ENCODE measurements at regions not wholly inside any gene's neighbourhood (a gene's known extent, or its start where the extent isn't known, plus 50 kb on each side); places are given as distances from the start of the nearest gene placed in this dataset.

DNA sequence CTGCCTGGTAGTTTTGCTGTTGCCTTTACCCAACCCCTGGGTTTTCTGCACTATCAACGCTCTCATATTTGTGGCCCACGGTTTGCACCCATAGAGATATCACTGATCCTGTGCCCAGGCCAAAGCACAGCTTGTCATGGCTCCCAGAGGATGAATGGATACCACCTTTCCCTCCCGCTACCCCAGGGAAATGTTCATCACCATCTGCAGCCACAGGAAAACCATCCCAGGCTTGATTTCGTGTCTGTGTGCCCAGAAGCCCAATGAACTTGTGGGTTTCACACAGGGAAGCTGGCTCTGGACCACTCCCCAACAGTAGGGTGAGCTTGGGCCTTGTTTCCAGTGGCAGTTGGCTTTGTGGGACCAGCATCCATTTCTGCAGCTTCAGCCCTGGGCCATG is 143.1 kb upstream of the GDF10 start:
- DNase-seq: no peak
- Mint-ChIP-seq H3K9me3 (peaks cover 24% of the 10 kb centered on the region), H3K27ac (no peak overlapping the region), H3K27me3 (no peaks in the 10 kb centered on the region), H3K4me1 (ENCODE audit: low read depth) (peaks cover 17% of the 10 kb centered on the region), H3K36me3 (peaks cover 3% of the 10 kb centered on the region), H3K4me3 (no peak overlapping the region)
- ChIA-PET CTCF (no interaction called here), POLR2A (no interaction called here)
- intact Hi-C loops (cut with micrococcal nuclease): no loop called here

DNA sequence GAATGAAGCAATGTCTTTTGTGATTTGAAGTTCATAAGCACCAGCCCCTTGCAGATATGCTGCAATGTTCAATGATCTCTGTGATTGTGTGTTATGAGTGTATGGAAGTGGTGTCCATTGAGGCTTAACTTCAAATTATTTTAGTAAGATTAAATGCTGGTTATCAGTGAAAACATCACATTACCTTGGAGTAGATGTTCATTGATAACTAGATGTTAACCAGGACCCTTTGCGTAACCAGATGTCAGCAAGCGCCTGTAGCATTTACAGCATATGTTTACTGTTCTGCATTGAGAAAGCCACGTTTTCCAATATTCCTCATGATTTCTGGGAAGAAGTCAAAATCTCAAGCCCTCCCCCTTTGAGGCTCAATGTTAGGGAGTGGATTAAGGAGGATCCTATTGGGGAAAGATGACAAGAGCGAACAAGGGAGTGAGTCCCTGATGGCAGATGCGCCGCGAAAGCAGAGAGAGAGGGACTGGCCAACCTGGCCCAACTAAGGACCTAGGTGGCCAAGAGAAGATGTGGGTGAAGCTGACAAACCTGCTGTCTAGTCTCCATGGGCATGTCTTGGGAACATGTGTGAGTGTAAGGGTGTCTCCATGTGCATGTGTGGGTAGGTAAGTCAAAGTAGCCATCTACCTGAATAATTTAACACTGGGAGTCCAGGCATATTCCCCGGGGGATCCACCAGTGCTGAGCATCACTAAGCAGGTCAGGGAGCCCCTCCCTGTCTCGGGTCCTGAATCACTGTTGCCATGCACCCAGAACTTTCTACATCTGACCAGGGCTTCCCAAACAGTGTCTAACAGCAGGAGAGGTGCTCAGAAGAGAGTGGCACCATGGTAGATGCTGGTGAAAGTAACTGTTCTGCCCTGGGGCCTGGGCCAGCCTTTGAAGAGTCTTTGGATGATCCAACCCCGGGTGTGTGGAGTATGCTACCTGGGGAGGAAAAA is 141.6 kb upstream of the GDF10 start:
- CTCF ChIA-PET: no interaction called here
- Mint-ChIP-seq H3K36me3 (peaks cover 3% of the 10 kb centered on the region), H3K9me3 (peaks cover 24% of the 10 kb centered on the region), H3K4me3 (no peak overlapping the region), H3K4me1 (ENCODE audit: low read depth) (peaks cover 11% of the 10 kb centered on the region), H3K27ac (no peak overlapping the region), H3K27me3 (no peaks in the 10 kb centered on the region)
- POLR2A ChIA-PET: no interaction called here
- intact Hi-C loops (cut with micrococcal nuclease): no loop called here
- DNase-seq: no peak

DNA sequence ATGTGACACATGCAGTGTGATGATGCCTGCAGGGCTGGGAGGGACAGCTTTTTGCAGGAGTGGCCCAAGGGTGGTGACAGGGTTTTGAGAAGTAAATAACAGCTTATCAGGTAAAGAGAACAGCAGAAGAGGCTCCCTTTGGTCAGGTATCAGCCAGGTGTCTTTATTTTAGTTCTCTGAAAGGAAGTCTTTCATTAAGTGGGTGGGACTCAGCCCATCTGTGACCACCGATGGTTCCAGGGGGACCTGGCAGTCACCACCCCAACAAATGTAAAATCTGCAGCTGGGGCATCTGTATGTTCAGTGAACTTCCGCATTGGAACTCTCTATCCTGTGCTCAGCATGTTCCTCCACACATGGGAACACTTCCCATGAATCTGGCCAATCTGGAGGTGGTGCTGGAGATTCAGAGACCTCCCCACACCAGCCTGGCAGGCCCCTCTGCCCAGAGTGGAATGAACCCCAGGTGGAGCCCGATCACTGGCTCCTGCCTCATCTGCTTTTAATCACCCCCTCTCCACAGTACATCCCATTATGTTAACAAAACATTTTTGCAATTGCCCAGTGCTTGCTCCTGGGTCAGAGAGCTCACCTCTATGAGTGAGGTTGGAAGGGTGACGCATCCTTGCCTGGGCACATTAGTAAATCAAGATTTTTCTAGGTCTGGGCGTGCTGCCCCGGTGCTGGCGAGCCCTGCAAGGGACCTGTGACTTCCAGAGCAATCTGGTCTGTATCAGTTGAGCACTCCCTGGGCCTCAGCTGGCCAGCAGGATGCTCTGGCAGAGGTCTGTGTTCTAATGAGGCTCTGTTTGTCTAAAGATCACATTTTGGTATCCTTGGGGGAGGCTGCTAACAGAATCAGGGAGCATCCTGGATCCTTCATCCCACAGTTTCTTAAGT is 140.4 kb upstream of the GDF10 start:
- no peak overlapping the region for H3K27ac Mint-ChIP-seq
- H3K4me3 Mint-ChIP-seq: no peak overlapping the region
- H3K27me3 Mint-ChIP-seq: no peaks in the 10 kb centered on the region
- intact Hi-C loops (cut with micrococcal nuclease): loop anchor here (2.0 kb wide), 1 partner anchor 57 kb away; no protein-coding TSS in a partner anchor
- no peak for DNase-seq
- CTCF ChIA-PET: no interaction called here
- H3K9me3 Mint-ChIP-seq: peaks cover 20% of the 10 kb centered on the region
- H3K36me3 Mint-ChIP-seq: peaks cover 3% of the 10 kb centered on the region
- POLR2A ChIA-PET: no interaction called here
- peaks cover 10% of the 10 kb centered on the region for H3K4me1 Mint-ChIP-seq (ENCODE audit: low read depth)

DNA sequence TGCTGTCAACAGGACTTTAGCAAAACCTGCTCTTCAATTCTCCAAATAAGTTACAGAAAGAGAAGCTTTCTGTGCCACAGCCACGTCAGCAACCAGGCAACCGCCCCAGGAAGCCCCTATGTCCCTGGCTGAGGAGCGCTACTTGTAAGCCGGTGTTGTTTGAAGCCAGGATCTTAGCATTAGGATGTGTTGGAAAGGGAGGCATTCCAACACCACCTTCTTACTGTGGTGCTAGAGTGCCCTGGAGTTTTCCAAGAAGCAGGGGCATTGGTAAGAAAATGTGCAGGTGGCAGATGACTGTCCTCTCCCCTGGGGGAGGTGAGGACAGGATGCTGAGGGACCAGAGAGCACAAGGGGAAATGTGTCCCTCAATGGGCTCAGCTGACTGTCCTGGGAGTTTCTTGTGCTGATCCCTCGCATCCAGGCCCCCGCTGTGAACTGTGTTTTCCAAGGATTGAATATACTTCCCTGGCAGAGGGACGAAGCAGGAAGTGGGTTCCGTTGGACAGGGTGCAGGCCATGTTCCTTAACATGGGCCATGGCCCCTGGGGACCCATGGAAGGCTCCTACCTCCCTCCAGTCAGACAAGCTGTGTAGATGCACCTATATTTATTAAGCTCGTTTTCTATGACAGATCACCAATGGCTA is 139.6 kb upstream of the GDF10 start:
- peaks cover 13% of the 10 kb centered on the region for H3K9me3 Mint-ChIP-seq
- CTCF ChIA-PET: no interaction called here

GRCh38 chr10:47160967-47161366 is 139.0 kb upstream of the GDF10 start:
- H3K4me1 Mint-ChIP-seq (ENCODE audit: low read depth): peaks cover 20% of the 10 kb centered on the region
- ChIA-PET POLR2A (no interaction called here), CTCF (no interaction called here)
- intact Hi-C loops (cut with micrococcal nuclease): loop anchor here (1.0 to 2.0 kb wide), 2 partner anchors 56 to 96 kb away; no protein-coding TSS in a partner anchor
- no peak overlapping the region for H3K4me3 Mint-ChIP-seq
- H3K27me3 Mint-ChIP-seq: no peaks in the 10 kb centered on the region
- peak overlapping the region; percentile 0 for H3K27ac Mint-ChIP-seq
- no peaks in the 10 kb centered on the region for H3K36me3 Mint-ChIP-seq
- H3K9me3 Mint-ChIP-seq: peaks cover 7% of the 10 kb centered on the region
- DNase-seq: no peak

More for the DNA sequence above, 139.6 kb upstream of the GDF10 start:
- Mint-ChIP-seq H3K4me3 (no peak overlapping the region), H3K27me3 (no peaks in the 10 kb centered on the region), H3K27ac (no peak overlapping the region), H3K36me3 (peaks cover 3% of the 10 kb centered on the region), H3K4me1 (ENCODE audit: low read depth) (peaks cover 14% of the 10 kb centered on the region)
- intact Hi-C loops (cut with micrococcal nuclease): loop anchor here (2.0 kb wide), 1 partner anchor 56 kb away; no protein-coding TSS in a partner anchor
- POLR2A ChIA-PET: no interaction called here
- DNase-seq: no peak

- Mint-ChIP-seq H3K9me3 (peaks cover 7% of the 10 kb centered on the region), H3K4me3 (no peak overlapping the region), H3K4me1 (ENCODE audit: low read depth) (peaks cover 25% of the 10 kb centered on the region), H3K36me3 (no peaks in the 10 kb centered on the region), H3K27ac (peak overlapping the region; percentile 0), H3K27me3 (no peaks in the 10 kb centered on the region)
- CTCF ChIA-PET: no interaction called here
- intact Hi-C loops (cut with micrococcal nuclease): loop anchor here (1.0 to 2.0 kb wide), 2 partner anchors 55 to 96 kb away; no protein-coding TSS in a partner anchor
- POLR2A ChIA-PET: no interaction called here
- DNase-seq: no peak
Observed at GRCh38 chr10:47161465-47161864, 138.5 kb upstream of the GDF10 start.

- no peak overlapping the region for H3K27ac Mint-ChIP-seq
- intact Hi-C loops (cut with micrococcal nuclease): no loop called here
- H3K4me3 Mint-ChIP-seq: no peak overlapping the region
- no peaks in the 10 kb centered on the region for H3K27me3 Mint-ChIP-seq
- no peak for DNase-seq
- peaks cover 5% of the 10 kb centered on the region for H3K9me3 Mint-ChIP-seq
- H3K4me1 Mint-ChIP-seq (ENCODE audit: low read depth): peaks cover 27% of the 10 kb centered on the region
- POLR2A ChIA-PET: no interaction called here
- no peaks in the 10 kb centered on the region for H3K36me3 Mint-ChIP-seq
- CTCF ChIA-PET: no interaction called here
Observed at GRCh38 chr10:47164126-47164799, 135.7 kb upstream of the GDF10 start.

DNA sequence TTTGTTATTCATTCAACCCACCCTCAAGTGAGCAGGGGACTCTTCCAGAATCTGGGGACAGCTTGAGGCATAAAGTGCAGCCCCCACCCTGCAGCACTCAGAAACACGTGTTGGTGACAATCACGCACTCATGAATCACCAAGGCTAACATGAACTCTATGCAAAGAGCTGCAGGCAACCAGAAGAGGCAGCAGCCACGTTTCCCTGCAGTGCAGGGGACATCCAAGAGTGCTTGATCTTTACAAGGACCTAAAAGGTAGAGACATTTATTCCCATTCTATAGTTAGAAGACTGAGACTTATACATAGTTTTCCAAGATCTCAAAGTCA is 135.2 kb upstream of the GDF10 start:
- CTCF ChIA-PET: no interaction called here
- intact Hi-C loops (cut with micrococcal nuclease): loop anchor here (5.0 kb wide), 2 partner anchors 43 to 148 kb away; no protein-coding TSS in a partner anchor
- no peaks in the 10 kb centered on the region for H3K36me3 Mint-ChIP-seq
- peaks cover 27% of the 10 kb centered on the region for H3K4me1 Mint-ChIP-seq (ENCODE audit: low read depth)
- DNase-seq: no peak
- peaks cover 5% of the 10 kb centered on the region for H3K9me3 Mint-ChIP-seq
- H3K4me3 Mint-ChIP-seq: no peak overlapping the region
- H3K27ac Mint-ChIP-seq: no peak overlapping the region
- POLR2A ChIA-PET: no interaction called here
- H3K27me3 Mint-ChIP-seq: no peaks in the 10 kb centered on the region

DNA sequence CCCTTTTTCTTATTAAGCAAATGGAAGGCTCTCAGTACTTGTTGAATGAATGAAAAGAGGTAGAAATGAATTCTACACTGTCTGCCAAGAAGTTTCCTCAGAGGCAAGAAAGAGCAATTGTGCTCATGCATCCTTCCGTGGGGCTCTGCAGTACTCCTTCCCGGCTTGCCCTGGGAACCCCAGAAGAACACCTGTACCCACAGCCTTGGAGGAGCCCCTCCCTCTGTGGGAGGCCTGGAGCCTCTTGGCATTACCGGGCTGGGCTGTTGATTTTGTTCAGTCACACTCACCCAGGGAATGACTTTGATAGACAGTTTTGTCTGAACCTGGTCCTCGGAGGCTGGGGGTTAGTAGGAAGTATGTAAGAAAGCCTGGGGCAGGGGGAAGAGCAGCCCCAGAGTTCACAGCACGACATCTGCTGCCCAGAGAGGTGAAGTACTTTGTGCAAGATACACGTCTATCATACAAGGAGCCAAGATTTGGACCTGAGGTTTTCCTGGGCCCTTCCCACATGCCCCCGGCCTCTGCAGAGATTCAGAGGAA is 134.8 kb upstream of the GDF10 start:
- ChIA-PET POLR2A (no interaction called here), CTCF (interaction anchor here (1.9 kb wide), 1 partner anchor 118 kb away, joined by 11 read pairs; no protein-coding TSS in a partner anchor)
- peak overlapping the region; percentile 67 for H3K4me3 Mint-ChIP-seq
- peak overlapping the region; percentile 78 for H3K27ac Mint-ChIP-seq
- no peak for DNase-seq
- intact Hi-C loops (cut with micrococcal nuclease): loop anchor here (5.0 kb wide), 2 partner anchors 42 to 147 kb away; no protein-coding TSS in a partner anchor
- H3K9me3 Mint-ChIP-seq: peaks cover 5% of the 10 kb centered on the region
- H3K36me3 Mint-ChIP-seq: no peaks in the 10 kb centered on the region
- no peaks in the 10 kb centered on the region for H3K27me3 Mint-ChIP-seq
- H3K4me1 Mint-ChIP-seq (ENCODE audit: low read depth): peaks cover 27% of the 10 kb centered on the region

DNA sequence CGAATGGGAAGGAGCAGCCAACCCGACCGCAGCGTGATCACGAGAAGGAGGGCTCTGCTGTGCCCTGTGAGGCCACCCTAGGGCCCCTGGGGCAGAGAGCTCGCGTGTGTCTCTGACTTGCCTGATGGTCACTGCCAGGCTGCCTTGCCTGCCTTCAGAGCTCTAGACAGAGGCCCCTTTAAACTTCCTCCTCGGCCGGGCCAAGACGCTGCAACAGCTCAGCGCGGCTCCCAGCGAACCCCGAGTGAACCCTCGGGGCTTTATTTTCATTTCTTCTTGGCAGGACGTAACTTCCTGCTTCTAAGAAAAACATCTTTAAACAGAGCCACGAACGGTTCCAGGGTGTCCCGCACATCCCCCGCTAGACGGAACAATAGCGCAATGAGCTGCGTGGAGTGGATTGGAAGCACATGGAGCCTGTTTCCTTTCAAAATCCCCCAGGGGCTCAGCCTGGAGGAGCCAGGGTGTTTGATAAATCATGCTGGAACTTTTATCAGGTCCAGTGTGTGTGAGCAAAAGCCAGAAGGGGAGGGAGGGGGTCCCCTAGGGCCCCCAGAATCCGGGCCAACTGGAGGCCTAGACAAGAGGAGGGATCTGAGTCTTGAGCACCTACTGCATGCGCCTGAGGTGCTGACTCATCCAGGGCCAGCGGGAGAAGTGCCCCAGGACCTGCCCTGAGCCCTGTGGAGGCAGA is 134.1 kb upstream of the GDF10 start:
- intact Hi-C loops (cut with micrococcal nuclease): loop anchor here (5.0 kb wide), 2 partner anchors 41 to 146 kb away; no protein-coding TSS in a partner anchor
- Mint-ChIP-seq H3K27me3 (no peaks in the 10 kb centered on the region), H3K4me3 (peak overlapping the region; percentile 67), H3K4me1 (ENCODE audit: low read depth) (peaks cover 27% of the 10 kb centered on the region), H3K27ac (peak overlapping the region; percentile 78), H3K9me3 (peaks cover 5% of the 10 kb centered on the region), H3K36me3 (no peaks in the 10 kb centered on the region)
- ChIA-PET POLR2A (no interaction called here), CTCF (interaction anchor here (0.8 to 1.9 kb wide), 2 partner anchors 13 to 118 kb away, joined by 3 to 11 read pairs; no protein-coding TSS in a partner anchor)
- DNase-seq: peak; percentile 58

DNA sequence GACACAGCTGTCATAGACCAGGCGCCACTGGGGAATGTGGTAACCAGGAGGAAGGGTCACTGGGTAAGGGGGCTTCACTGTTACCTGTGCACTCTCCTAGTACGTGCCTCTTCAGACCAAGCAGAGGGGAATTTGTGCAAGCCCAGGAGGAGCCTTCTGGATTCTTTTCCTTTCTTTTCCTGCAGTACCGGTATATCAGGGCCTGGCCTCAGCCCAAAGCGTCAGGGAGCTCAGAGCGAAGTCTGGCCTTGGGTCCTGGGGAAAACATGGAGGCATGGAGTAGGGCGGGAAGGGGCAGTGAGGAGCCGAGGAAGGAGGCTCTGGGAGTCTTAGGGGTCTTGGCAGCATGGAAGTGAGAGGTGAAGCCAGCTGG is 133.6 kb upstream of the GDF10 start:
- Mint-ChIP-seq H3K9me3 (peaks cover 5% of the 10 kb centered on the region), H3K27me3 (no peaks in the 10 kb centered on the region), H3K36me3 (no peaks in the 10 kb centered on the region), H3K4me3 (no peak overlapping the region), H3K4me1 (ENCODE audit: low read depth) (peaks cover 22% of the 10 kb centered on the region), H3K27ac (no peak overlapping the region)
- CTCF ChIA-PET: interaction anchor here (0.8 to 1.9 kb wide), 4 partner anchors 13 to 145 kb away, joined by 3 to 11 read pairs (median 4); no protein-coding TSS in a partner anchor
- intact Hi-C loops (cut with micrococcal nuclease): loop anchor here (5.0 kb wide), 2 partner anchors 41 to 146 kb away; no protein-coding TSS in a partner anchor
- DNase-seq: no peak
- POLR2A ChIA-PET: no interaction called here

Data from activated CD4-positive, alpha-beta memory T cell treated with anti-CD3 and anti-CD28 coated beads for 36 hours (primary cell).